ENCODE measurements at regions not wholly inside any gene's neighbourhood (a gene's known extent, or its start where the extent isn't known, plus 50 kb on each side); places are given as distances from the start of the nearest gene placed in this dataset.
A peak's percentile ranks its signal among the peaks of the same experiment; 100 is the strongest.

DNA sequence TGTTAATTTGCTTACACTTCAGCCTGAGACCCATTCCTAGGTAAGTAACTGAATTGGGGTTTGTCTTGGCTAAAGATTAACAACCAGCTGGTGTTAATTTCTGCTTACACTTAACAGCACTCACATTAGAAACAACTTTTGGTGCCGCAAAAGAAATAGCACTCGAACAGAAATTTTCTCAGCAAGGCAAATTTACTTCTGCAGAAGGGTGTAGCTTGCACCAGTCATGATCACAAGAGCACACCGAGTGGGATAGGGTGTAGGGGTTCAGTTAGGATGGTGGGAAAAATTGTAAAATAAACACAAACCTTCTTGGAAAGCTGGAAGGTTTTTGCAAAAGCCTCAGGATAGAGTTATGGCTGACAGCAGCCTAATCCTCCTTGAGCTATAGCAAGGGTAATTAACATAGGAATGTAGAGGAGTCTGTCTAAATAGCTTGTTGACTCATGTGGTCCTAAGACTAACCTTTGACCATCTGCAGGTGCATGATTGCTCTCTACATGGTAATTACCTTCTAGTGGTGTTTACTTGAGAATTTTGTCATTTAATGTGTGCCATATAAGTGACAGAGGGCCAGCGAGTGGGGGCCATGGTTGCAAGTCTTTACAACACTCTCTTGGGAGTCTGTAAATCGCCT lies 67.8 kb upstream of the CDK13 start:
- no peak overlapping the region for H3K27ac ChIP-seq (ENCODE audit: low read depth, low read length)

DNA sequence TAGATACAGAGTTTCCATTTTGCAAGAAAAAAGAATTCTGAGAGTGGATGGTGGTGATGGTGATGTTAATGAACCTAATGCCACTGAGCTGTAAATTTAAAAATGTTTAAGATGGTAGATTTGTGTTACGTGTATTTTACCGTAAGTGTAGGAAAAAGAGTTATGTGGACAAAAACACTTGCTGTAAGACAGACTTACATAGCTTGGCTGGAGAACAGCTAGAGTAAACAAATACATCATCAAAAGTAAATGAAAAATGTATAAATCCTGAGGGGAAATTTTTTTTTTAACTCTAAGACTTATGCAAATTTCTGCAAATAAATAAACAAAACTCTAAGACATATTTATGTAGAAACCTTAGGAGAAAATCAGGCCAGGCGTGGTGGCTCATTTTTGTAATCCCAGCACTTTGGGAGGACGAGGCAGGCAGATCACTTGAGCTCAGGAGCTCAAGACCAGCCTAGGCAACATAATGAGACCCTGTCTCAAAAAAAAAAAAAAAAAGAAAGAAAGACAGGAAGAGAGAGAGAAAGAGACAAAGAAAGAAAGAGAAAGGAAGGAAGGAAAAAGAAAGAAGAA lies 66.2 kb upstream of the CDK13 start:
- no peaks in the 10 kb centered on the region for H3K27me3 ChIP-seq (ENCODE audit: control insufficient read depth, insufficient read depth, low read length, poor library complexity, severe bottlenecking)
- no peak overlapping the region for H3K27ac Mint-ChIP-seq
- H3K9ac ChIP-seq (ENCODE audit: extremely low read depth, low read length, poor library complexity, severe bottlenecking): no peak overlapping the region
- TF ChIP-seq, protein P1, sequence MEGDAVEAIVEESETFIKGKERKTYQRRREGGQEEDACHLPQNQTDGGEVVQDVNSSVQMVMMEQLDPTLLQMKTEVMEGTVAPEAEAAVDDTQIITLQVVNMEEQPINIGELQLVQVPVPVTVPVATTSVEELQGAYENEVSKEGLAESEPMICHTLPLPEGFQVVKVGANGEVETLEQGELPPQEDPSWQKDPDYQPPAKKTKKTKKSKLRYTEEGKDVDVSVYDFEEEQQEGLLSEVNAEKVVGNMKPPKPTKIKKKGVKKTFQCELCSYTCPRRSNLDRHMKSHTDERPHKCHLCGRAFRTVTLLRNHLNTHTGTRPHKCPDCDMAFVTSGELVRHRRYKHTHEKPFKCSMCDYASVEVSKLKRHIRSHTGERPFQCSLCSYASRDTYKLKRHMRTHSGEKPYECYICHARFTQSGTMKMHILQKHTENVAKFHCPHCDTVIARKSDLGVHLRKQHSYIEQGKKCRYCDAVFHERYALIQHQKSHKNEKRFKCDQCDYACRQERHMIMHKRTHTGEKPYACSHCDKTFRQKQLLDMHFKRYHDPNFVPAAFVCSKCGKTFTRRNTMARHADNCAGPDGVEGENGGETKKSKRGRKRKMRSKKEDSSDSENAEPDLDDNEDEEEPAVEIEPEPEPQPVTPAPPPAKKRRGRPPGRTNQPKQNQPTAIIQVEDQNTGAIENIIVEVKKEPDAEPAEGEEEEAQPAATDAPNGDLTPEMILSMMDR (conservative IDR thresholded peaks at IDR 0.05): no peak
- 90 to 100% methylated on average over 4 of the region's 4 CpGs for WGBS, 2 experiments (ENCODE audit: insufficient coverage in 1 of 2, insufficient read length in 1 of 2)
- H3K36me3 ChIP-seq (ENCODE audit: control insufficient read depth, insufficient read depth, low read length): no peaks in the 10 kb centered on the region
- no peak overlapping the region for H3K4me3 ChIP-seq (ENCODE audit: low read length)
- H3K4me3 Mint-ChIP-seq: no peak overlapping the region
- peaks cover 25% of the 10 kb centered on the region for H3K9me3 Mint-ChIP-seq
- no peaks in the 10 kb centered on the region for H3K36me3 Mint-ChIP-seq (ENCODE audit: low read depth)
- no peaks in the 10 kb centered on the region for H3K27me3 Mint-ChIP-seq (ENCODE audit: insufficient read depth)
- H3K9me3 ChIP-seq (ENCODE audit: control insufficient read depth, low read length): peaks cover 31% of the 10 kb centered on the region
- peaks cover 2% of the 10 kb centered on the region for H3K4me1 Mint-ChIP-seq
- no peak overlapping the region for H3K27ac ChIP-seq (ENCODE audit: low read depth, low read length)
- no peaks in the 10 kb centered on the region for H3K4me1 ChIP-seq (ENCODE audit: control insufficient read depth, insufficient read depth, low read length)
- DNase-seq: no peak

More for the DNA sequence above, 67.8 kb upstream of the CDK13 start:
- TF ChIP-seq, protein P1 (conservative IDR thresholded peaks at IDR 0.05): no peak
- Histone ChIP-seq H3K9me3 (ENCODE audit: control insufficient read depth, low read length) (peaks cover 31% of the 10 kb centered on the region), H3K36me3 (ENCODE audit: control insufficient read depth, insufficient read depth, low read length) (no peaks in the 10 kb centered on the region), H3K4me1 (ENCODE audit: control insufficient read depth, insufficient read depth, low read length) (no peaks in the 10 kb centered on the region), H3K27me3 (ENCODE audit: control insufficient read depth, insufficient read depth, low read length, poor library complexity, severe bottlenecking) (no peaks in the 10 kb centered on the region), H3K9ac (ENCODE audit: extremely low read depth, low read length, poor library complexity, severe bottlenecking) (no peak overlapping the region), H3K4me3 (ENCODE audit: low read length) (peak overlapping the region; percentile 58)
- peak overlapping the region; percentile 27 for H3K4me3 Mint-ChIP-seq
- H3K27me3 Mint-ChIP-seq (ENCODE audit: insufficient read depth): no peaks in the 10 kb centered on the region
- H3K4me1 Mint-ChIP-seq: peaks cover 4% of the 10 kb centered on the region
- DNase-seq: no peak
- no peaks in the 10 kb centered on the region for H3K36me3 Mint-ChIP-seq (ENCODE audit: low read depth)
- peaks cover 25% of the 10 kb centered on the region for H3K9me3 Mint-ChIP-seq
- 88 to 100% methylated on average over 2 to 5 of the region's 5 CpGs for WGBS, 2 experiments (ENCODE audit: insufficient coverage in 1 of 2, insufficient read length in 1 of 2)
- H3K27ac Mint-ChIP-seq: peak overlapping the region; percentile 58

DNA sequence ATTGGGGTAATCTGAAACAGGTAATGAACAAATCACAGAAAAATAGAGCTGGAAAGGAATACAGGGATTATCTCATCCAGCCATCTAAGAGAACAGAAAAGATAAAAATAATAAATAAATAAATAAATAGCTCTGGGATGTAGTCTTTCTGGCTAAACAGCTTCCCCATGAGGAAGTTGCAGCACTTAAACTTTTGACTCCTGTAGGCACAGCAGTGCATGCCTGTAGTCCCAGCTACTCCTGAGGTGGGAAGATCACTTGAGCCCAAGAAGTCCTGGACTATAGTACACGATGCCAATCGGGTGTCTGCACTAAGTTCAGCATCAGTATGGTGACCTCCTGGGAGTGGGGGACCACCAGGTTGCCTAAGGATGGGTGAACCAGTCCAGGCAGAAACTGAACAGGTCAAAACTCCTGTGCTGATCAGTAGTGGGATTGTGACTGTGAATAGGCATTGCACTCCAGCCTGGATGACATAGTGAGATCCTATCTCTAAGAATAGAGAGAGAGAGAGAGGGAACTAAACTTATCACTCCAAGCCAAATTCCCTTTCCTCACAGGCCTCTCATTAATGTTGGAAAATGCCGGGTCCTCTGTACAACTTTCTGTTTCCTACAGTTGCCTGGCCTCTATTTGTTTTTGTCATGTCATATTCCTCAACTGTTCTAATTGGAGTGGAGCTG lies 61.7 kb upstream of the CDK13 start:
- no peaks in the 10 kb centered on the region for H3K36me3 ChIP-seq (ENCODE audit: control insufficient read depth, insufficient read depth, low read length)
- no peaks in the 10 kb centered on the region for H3K27me3 ChIP-seq (ENCODE audit: control insufficient read depth, insufficient read depth, low read length, poor library complexity, severe bottlenecking)
- Mint-ChIP-seq H3K27me3 (ENCODE audit: insufficient read depth) (no peaks in the 10 kb centered on the region), H3K4me1 (no peaks in the 10 kb centered on the region), H3K36me3 (ENCODE audit: low read depth) (no peaks in the 10 kb centered on the region), H3K27ac (no peak overlapping the region), H3K4me3 (no peak overlapping the region), H3K9me3 (peaks cover 2% of the 10 kb centered on the region)
- H3K27ac ChIP-seq (ENCODE audit: low read depth, low read length): no peak overlapping the region
- 95 to 100% methylated on average over 2 to 3 of the region's 3 CpGs for WGBS, 2 experiments (ENCODE audit: insufficient coverage in 1 of 2, insufficient read length in 1 of 2)
- no peak for DNase-seq
- TF ChIP-seq, protein P1 (conservative IDR thresholded peaks at IDR 0.05): no peak
- H3K4me3 ChIP-seq (ENCODE audit: low read length): no peak overlapping the region
- H3K9ac ChIP-seq (ENCODE audit: extremely low read depth, low read length, poor library complexity, severe bottlenecking): no peak overlapping the region
- peaks cover 4% of the 10 kb centered on the region for H3K9me3 ChIP-seq (ENCODE audit: control insufficient read depth, low read length)
- H3K4me1 ChIP-seq (ENCODE audit: control insufficient read depth, insufficient read depth, low read length): peaks cover 2% of the 10 kb centered on the region

All from endodermal cell (in vitro differentiated cells).